WTC11 (cell line): ENCODE measurements at regions not wholly inside any gene's neighbourhood (a gene's known extent, or its start where the extent isn't known, plus 50 kb on each side); places are given as distances from the start of the nearest gene placed in this dataset.

ENCODE experiments used
- ATAC-seq: fragments of 200-7000 bp; cut with Tn5 transposase; 2 replicates; pipeline ENCODE4 v1.10.0; 2021; ENCODE audit warnings: mild to moderate bottlenecking, moderate library complexity
- CTCF ChIA-PET: fragments of 300-600 bp; sonication (Branson Sonifier 250); formaldehyde crosslinking; loops from one replicate; lab custom pipeline; 2021; ENCODE audit warnings: antibody characterized with exemption; lab: Charles Lee
- POLR2A ChIA-PET: fragments of 350-600 bp; sonication (Branson Sonifier 250); formaldehyde crosslinking; loops from one replicate; lab custom pipeline; 2021; ENCODE audit warnings: antibody characterized with exemption; lab: Charles Lee
- DNase-seq: peaks from one replicate; pipeline ENCODE4 v3.0.0; 2021; ENCODE audit warnings: low spot score
- H3K27ac Mint-ChIP-seq: 2 replicates; pipeline ENCODE4 v1.8.0; 2021; ENCODE audit warnings: mixed read lengths
- H3K27me3 Mint-ChIP-seq: 2 replicates; pipeline ENCODE4 v1.8.0; 2021; ENCODE audit warnings: low read depth, mild to moderate bottlenecking, moderate library complexity, mixed read lengths
- H3K36me3 Mint-ChIP-seq: 2 replicates; pipeline ENCODE4 v1.8.0; 2021; ENCODE audit warnings: mixed read lengths
- H3K4me1 Mint-ChIP-seq: 2 replicates; pipeline ENCODE4 v1.8.0; 2022; ENCODE audit warnings: mixed read lengths
- H3K4me3 Mint-ChIP-seq: 2 replicates; pipeline ENCODE4 v1.8.0; 2021; ENCODE audit warnings: mild to moderate bottlenecking, moderate library complexity, mixed read lengths
- H3K9me3 Mint-ChIP-seq: 2 replicates; pipeline ENCODE4 v1.8.0; 2021; ENCODE audit warnings: mixed read lengths
- ATF3 ChIP-seq: sonication (generic); formaldehyde crosslinking; conservative IDR thresholded peaks from 2 replicates; pipeline ENCODE4 v1.8.1; 2022; ENCODE audit warnings: mild to moderate bottlenecking, missing genetic modification reagents
- E2F4 ChIP-seq: sonication (generic); formaldehyde crosslinking; IDR thresholded peaks from 2 replicates; pipeline ENCODE4 v1.8.1; 2022; ENCODE audit warnings: low read depth, mild to moderate bottlenecking, moderate library complexity, missing genetic modification reagents, borderline replicate concordance
- ELF4 ChIP-seq: sonication (generic); formaldehyde crosslinking; IDR thresholded peaks from 2 replicates; pipeline ENCODE4 v1.8.1; 2022; ENCODE audit warnings: low read depth, mild to moderate bottlenecking, moderate library complexity, missing genetic modification reagents
- IRF1 ChIP-seq: sonication (generic); formaldehyde crosslinking; IDR thresholded peaks from 2 replicates; pipeline ENCODE4 v1.8.0; 2023; ENCODE audit warnings: missing genetic modification reagents
- IRF2 ChIP-seq: sonication (generic); formaldehyde crosslinking; IDR thresholded peaks from 2 replicates; pipeline ENCODE4 v1.8.0; 2022; ENCODE audit warnings: low read depth, missing genetic modification reagents, borderline replicate concordance
- NFATC4 ChIP-seq: fragments of 250-450 bp; sonication (Bioruptor Pico); IDR thresholded peaks from 2 replicates; pipeline ENCODE4 v1.9.0; 2021; ENCODE audit warnings: mild to moderate bottlenecking
- NFE2L1 ChIP-seq: sonication (generic); formaldehyde crosslinking; IDR thresholded peaks from 2 replicates; pipeline ENCODE4 v1.8.1; 2023; ENCODE audit warnings: missing genetic modification reagents
- NR3C1 ChIP-seq: sonication (generic); formaldehyde crosslinking; conservative IDR thresholded peaks from 2 replicates; pipeline ENCODE4 v1.8.1; 2023; ENCODE audit warnings: low read depth, mild to moderate bottlenecking, missing genetic modification reagents
- OVOL2 ChIP-seq: fragments of 250-450 bp; sonication (Bioruptor Pico); IDR thresholded peaks from 2 replicates; pipeline ENCODE4 v1.9.0; 2021; ENCODE audit warnings: mild to moderate bottlenecking, borderline replicate concordance
- SMAD3 ChIP-seq: sonication (generic); formaldehyde crosslinking; IDR thresholded peaks from 2 replicates; pipeline ENCODE4 v1.8.0; 2022; ENCODE audit warnings: missing genetic modification reagents, mild to moderate bottlenecking, borderline replicate concordance
- SOX15 ChIP-seq: fragments of 250-450 bp; sonication (Bioruptor Pico); IDR thresholded peaks from 2 replicates; pipeline ENCODE4 v1.9.0; 2021; ENCODE audit warnings: mild to moderate bottlenecking
- STAT6 ChIP-seq: sonication (generic); formaldehyde crosslinking; conservative IDR thresholded peaks from 2 replicates; pipeline ENCODE4 v1.8.1; 2023; ENCODE audit warnings: mild to moderate bottlenecking, low read depth, missing genetic modification reagents, moderate library complexity
- TEAD1 ChIP-seq: sonication (generic); formaldehyde crosslinking; IDR thresholded peaks from 2 replicates; pipeline ENCODE4 v1.8.0; 2022; ENCODE audit warnings: mild to moderate bottlenecking, missing genetic modification reagents
- TP53 ChIP-seq: sonication (generic); formaldehyde crosslinking; IDR thresholded peaks from 2 replicates; pipeline ENCODE4 v1.8.1; 2023; ENCODE audit warnings: mild to moderate bottlenecking, missing genetic modification reagents
- USF2 ChIP-seq: sonication (generic); formaldehyde crosslinking; IDR thresholded peaks from 2 replicates; pipeline ENCODE4 v1.8.1; 2023; ENCODE audit warnings: mild to moderate bottlenecking, missing genetic modification reagents, moderate library complexity
- ZBTB21 ChIP-seq: sonication (generic); formaldehyde crosslinking; IDR thresholded peaks from 2 replicates; pipeline ENCODE4 v1.8.1; 2023; ENCODE audit warnings: mild to moderate bottlenecking, missing genetic modification reagents, borderline replicate concordance
- ZNF138 ChIP-seq: sonication (generic); formaldehyde crosslinking; conservative IDR thresholded peaks from 2 replicates; pipeline ENCODE4 v1.8.1; 2022; ENCODE audit warnings: mild to moderate bottlenecking, moderate library complexity, missing genetic modification reagents
- ZNF232 ChIP-seq: sonication (generic); formaldehyde crosslinking; IDR thresholded peaks from 2 replicates; pipeline ENCODE4 v1.8.0; 2022; ENCODE audit warnings: mild to moderate bottlenecking, missing genetic modification reagents
- ZNF396 ChIP-seq: fragments of 250-450 bp; sonication (Bioruptor Pico); IDR thresholded peaks from 2 replicates; pipeline ENCODE4 v1.8.0; 2021; ENCODE audit warnings: mild to moderate bottlenecking, moderate library complexity, borderline replicate concordance
- ZNF425 ChIP-seq: fragments of 250-450 bp; sonication (Bioruptor Pico); conservative IDR thresholded peaks from 2 replicates; pipeline ENCODE4 v1.9.0; 2021; ENCODE audit warnings: mild to moderate bottlenecking
- ZNF532 ChIP-seq: fragments of 250-450 bp; sonication (Bioruptor Pico); IDR thresholded peaks from 2 replicates; pipeline ENCODE4 v1.9.0; 2021; ENCODE audit warnings: mild to moderate bottlenecking, borderline replicate concordance

GRCh38 chr22:49423125-49423650 lies 404.5 kb downstream of the BRD1 start (continued):
- TF ChIP-seq STAT6 (CRISPR knock-in tag): no peak
- TF ChIP-seq NFATC4: no peak
- TF ChIP-seq ZNF425: no peak
- TF ChIP-seq ELF4 (CRISPR knock-in tag): no peak
- no peak for TF ChIP-seq SMAD3 (CRISPR knock-in tag)
- TF ChIP-seq ATF3: no peak
- no peak for TF ChIP-seq NR3C1 (CRISPR knock-in tag)
- TF ChIP-seq SOX15 (CRISPR knock-in tag): no peak

- Mint-ChIP-seq H3K9me3 (no peaks in the 10 kb centered on the region), H3K27ac (no peak overlapping the region), H3K4me1 (peaks cover 8% of the 10 kb centered on the region), H3K36me3 (no peaks in the 10 kb centered on the region), H3K27me3 (no peaks in the 10 kb centered on the region), H3K4me3 (no peak overlapping the region)
- no peak for DNase-seq
- CTCF ChIA-PET: no interaction called here
- POLR2A ChIA-PET: no interaction called here
- no peak for ATAC-seq
- TF ChIP-seq IRF2 (CRISPR knock-in tag) (no peak), ZNF532 (CRISPR knock-in tag) (no peak), IRF1 (CRISPR knock-in tag) (no peak), ZNF425 (no peak), ZNF396 (no peak), ZNF232 (CRISPR knock-in tag) (no peak), E2F4 (CRISPR knock-in tag) (no peak), TP53 (CRISPR knock-in tag) (no peak), ZNF138 (no peak), OVOL2 (CRISPR knock-in tag) (no peak), TEAD1 (no peak), NFE2L1 (no peak), ZBTB21 (CRISPR knock-in tag) (no peak), USF2 (no peak)
Measured at GRCh38 chr22:49422701-49423100, 405.0 kb downstream of the BRD1 start.
